ENCODE measurements at regions not wholly inside any gene's neighbourhood (a gene's known extent, or its start where the extent isn't known, plus 50 kb on each side); places are given as distances from the start of the nearest gene placed in this dataset.

GRCh38 chr13:104984296-104984818 lies 1551.1 kb downstream of the EFNB2 start:
- no peak for TF ChIP-seq CTCF (IDR thresholded peaks at IDR 0.05; ENCODE audit: control insufficient read depth, insufficient read depth, low read depth, low read length, missing control alignments)
- no peak overlapping the region for H3K4me3 ChIP-seq (ENCODE audit: control insufficient read depth, low read depth, low read length)
- no peak for DNase-seq (ENCODE audit: low read depth)

GRCh38 chr13:104983601-104984000 lies 1551.9 kb downstream of the EFNB2 start:
- no peak overlapping the region for H3K4me3 ChIP-seq (ENCODE audit: control insufficient read depth, low read depth, low read length)
- TF ChIP-seq CTCF (IDR thresholded peaks at IDR 0.05; ENCODE audit: control insufficient read depth, insufficient read depth, low read depth, low read length, missing control alignments): no peak
- no peak for DNase-seq (ENCODE audit: low read depth)

GRCh38 chr13:104980586-104980985 lies 1554.9 kb downstream of the EFNB2 start:
- H3K4me3 ChIP-seq (ENCODE audit: control insufficient read depth, low read depth, low read length): no peak overlapping the region

GRCh38 chr13:104979281-104980030 lies 1556.0 kb downstream of the EFNB2 start:
- no peak for TF ChIP-seq CTCF (IDR thresholded peaks at IDR 0.05; ENCODE audit: control insufficient read depth, insufficient read depth, low read depth, low read length, missing control alignments)
- no peak overlapping the region for H3K4me3 ChIP-seq (ENCODE audit: control insufficient read depth, low read depth, low read length)
- DNase-seq (ENCODE audit: low read depth): no peak

More at GRCh38 chr13:104980586-104980985, 1554.9 kb downstream of the EFNB2 start:
- DNase-seq (ENCODE audit: low read depth): no peak
- no peak for TF ChIP-seq CTCF (IDR thresholded peaks at IDR 0.05; ENCODE audit: control insufficient read depth, insufficient read depth, low read depth, low read length, missing control alignments)

GRCh38 chr13:104976986-104977385 lies 1558.5 kb downstream of the EFNB2 start:
- no peak for TF ChIP-seq CTCF (IDR thresholded peaks at IDR 0.05; ENCODE audit: control insufficient read depth, insufficient read depth, low read depth, low read length, missing control alignments)
- DNase-seq (ENCODE audit: low read depth): no peak
- H3K4me3 ChIP-seq (ENCODE audit: control insufficient read depth, low read depth, low read length): no peak overlapping the region

GRCh38 chr13:104975272-104975671 lies 1560.2 kb downstream of the EFNB2 start:
- H3K4me3 ChIP-seq (ENCODE audit: control insufficient read depth, low read depth, low read length): no peak overlapping the region
- DNase-seq (ENCODE audit: low read depth): no peak
- TF ChIP-seq CTCF (IDR thresholded peaks at IDR 0.05; ENCODE audit: control insufficient read depth, insufficient read depth, low read depth, low read length, missing control alignments): no peak

All from AG09309 (cell line).